H1 (cell line): ENCODE measurements at regions not wholly inside any gene's neighbourhood (a gene's known extent, or its start where the extent isn't known, plus 50 kb on each side); places are given as distances from the start of the nearest gene placed in this dataset.

Experiments
- CTBP2 ChIP-seq: IDR thresholded peaks from 2 replicates; pipeline ENCODE4 v1.7.0; 2011; ENCODE audit warnings: borderline replicate concordance, mild to moderate bottlenecking, moderate library complexity, mixed read lengths, low read length; ENCODE audit not compliant: insufficient read depth, insufficient read length
- CTCF ChIP-seq, 3 experiments: IDR thresholded peaks; 1 replicate in 2 of 3; 2 replicates in 1 of 3; pipeline versions ENCODE4 v1.5.1 to v1.6.1; 2011; ENCODE audit warnings: low read length in 3 of 3, mild to moderate bottlenecking in 3 of 3, inconsistent platforms in 2 of 3, low read depth in 1 of 3, moderate library complexity in 1 of 3; ENCODE audit not compliant: insufficient read depth in 1 of 3; ENCODE audit errors: control extremely low read depth in 1 of 3

DNA sequence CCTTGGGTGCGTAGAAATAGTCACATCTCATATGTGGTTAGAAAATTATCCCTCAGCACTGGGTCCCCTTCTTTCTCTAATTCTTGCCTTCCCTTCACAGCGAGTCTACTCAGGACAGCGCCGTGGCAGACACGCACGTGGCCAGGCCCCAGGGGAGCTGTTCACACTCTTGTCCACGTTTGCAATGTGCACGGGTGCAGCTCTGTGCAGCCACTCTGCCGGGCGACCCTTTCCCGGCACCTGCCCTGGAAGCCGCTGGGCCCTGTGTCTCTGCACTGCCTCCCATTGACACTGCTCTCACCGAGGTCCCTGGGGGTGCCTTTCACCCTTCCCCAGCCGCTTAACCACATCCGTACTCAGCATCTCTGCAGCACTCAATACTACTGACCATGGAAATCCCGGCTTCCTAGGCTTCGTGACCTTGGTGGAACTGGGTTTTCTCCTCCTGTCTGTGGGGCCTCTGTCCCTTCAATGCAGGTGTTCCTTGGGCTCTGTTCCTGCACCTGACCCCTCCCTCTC, 104.9 kb downstream of the DACT2 start (continued):
- TF ChIP-seq CTBP2 = no peak
- no peak for TF ChIP-seq CTCF (IDR thresholded peaks at IDR 0.05; ENCODE audit: control extremely low read depth in 1 of 3, insufficient read depth in 1 of 3, low read depth in 1 of 3, low read length in 3 of 3)
